Esophagus muscularis mucosa (tissue), 4 donors: ENCODE measurements at regions not wholly inside any gene's neighbourhood (a gene's known extent, or its start where the extent isn't known, plus 50 kb on each side); places are given as distances from the start of the nearest gene placed in this dataset.

Experiments
- CTCF ChIP-seq, 3 experiments: fragments of 200-600 bp in 2 of 3; fragments of 450-650 bp in 1 of 3; sonication (generic) in 2 of 3; IDR thresholded peaks; one replicate each; pipeline ENCODE4 v1.5.1; 2017 to 2019; ENCODE audit warnings: antibody characterized with exemption in 3 of 3, mild to moderate bottlenecking in 2 of 3, moderate library complexity in 1 of 3
- EP300 ChIP-seq: sonication (generic); formaldehyde crosslinking; IDR thresholded peaks from one replicate; pipeline ENCODE4 v1.6.1; 2017; ENCODE audit warnings: antibody characterized with exemption
- POLR2A ChIP-seq: fragments of 450-650 bp; IDR thresholded peaks from one replicate; pipeline ENCODE4 v1.6.1; 2017; ENCODE audit warnings: antibody characterized with exemption, moderate library complexity, mild to moderate bottlenecking, low read depth
- POLR2AphosphoS5 ChIP-seq, 2 donors: sonication (generic); formaldehyde crosslinking; IDR thresholded peaks; one replicate each; pipeline ENCODE4 v1.6.1; 2017; ENCODE audit warnings: antibody characterized with exemption in 2 of 2

GRCh38 chr5:156036640-156037039 is 290.3 kb upstream of the SGCD start:
- TF ChIP-seq CTCF (IDR thresholded peaks at IDR 0.05) (no peak), POLR2A (no peak), EP300 (no peak), POLR2AphosphoS5 (IDR thresholded peaks at IDR 0.05) (no peak)
